Daoy (cell line): ENCODE measurements at regions not wholly inside any gene's neighbourhood (a gene's known extent, or its start where the extent isn't known, plus 50 kb on each side); places are given as distances from the start of the nearest gene placed in this dataset.

ENCODE experiments used
- DNase-seq: peaks from one replicate; pipeline ENCODE4 v3.0.0-alpha.2; 2015; ENCODE audit warnings: low read depth

GRCh38 chr13:33624740-33625139 is 193.2 kb upstream of the RFC3 start:
- DNase-seq, result no peak

DNA sequence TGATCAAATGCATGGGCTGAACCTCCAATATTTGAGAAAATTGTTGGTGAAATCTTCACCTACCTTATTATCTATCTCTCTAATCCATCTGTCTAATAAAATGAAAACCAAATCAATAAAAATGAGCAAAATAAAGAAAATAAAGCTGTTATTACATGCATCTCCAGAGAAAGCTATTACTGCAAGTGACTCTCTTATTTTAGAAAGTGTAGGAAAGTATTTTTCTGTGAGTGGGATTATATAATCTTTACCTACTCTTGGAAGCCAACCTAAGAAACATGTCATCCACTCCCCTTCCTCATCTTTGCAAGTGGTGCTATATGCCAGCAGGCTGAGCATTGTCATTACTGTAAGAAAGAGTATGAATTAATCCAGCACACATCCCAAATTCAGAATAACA is 191.5 kb upstream of the RFC3 start:
- DNase-seq, result no peak

DNA sequence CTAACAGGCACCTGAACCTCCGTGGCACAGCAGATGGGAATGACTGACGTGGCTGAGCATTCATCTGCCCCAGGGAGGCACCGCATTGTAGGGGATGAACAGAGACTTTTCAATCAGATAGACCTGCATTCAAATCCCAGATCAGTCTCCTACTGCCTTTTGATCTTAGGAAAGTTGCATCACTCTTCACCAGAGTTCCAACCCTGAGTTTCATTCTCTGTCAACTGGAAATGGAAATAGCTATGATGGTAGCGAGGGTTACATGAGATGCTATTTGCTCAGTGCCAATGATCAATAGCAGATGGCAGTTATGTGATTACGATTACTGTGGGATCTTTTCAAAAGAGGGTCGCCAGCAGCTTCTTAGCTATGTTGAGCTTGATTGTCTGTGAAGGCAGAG is 189.3 kb upstream of the RFC3 start:
- no peak for DNase-seq

GRCh38 chr13:33629605-33630360 is 188.2 kb upstream of the RFC3 start:
- no peak for DNase-seq

- no peak for DNase-seq
These were observed 184.0 kb upstream of the RFC3 start for GRCh38 chr13:33633701-33634545.

DNA sequence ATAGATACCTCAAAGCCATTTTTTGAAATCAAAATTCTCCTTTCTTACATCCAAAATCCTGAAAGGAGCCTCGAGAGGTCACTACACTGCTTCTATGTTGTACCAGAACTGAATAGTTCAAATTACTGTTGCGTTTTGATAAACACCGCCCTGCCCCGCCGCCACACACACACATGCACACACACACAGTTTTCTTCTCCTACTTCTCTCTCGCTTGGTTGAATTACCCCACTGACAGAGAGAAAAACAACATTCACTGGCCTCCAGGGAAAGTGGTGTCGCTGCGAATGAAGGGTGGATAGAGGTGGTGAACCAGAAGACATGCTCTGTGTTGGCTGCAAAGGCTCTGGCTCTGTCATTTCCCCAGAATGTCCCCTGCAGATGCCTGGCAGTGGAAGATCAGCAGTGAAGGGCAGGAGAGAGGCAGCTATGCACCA is 183.4 kb upstream of the RFC3 start:
- DNase-seq, result no peak

- no peak for DNase-seq
These were observed 181.7 kb upstream of the RFC3 start for GRCh38 chr13:33636243-33636642.

DNA sequence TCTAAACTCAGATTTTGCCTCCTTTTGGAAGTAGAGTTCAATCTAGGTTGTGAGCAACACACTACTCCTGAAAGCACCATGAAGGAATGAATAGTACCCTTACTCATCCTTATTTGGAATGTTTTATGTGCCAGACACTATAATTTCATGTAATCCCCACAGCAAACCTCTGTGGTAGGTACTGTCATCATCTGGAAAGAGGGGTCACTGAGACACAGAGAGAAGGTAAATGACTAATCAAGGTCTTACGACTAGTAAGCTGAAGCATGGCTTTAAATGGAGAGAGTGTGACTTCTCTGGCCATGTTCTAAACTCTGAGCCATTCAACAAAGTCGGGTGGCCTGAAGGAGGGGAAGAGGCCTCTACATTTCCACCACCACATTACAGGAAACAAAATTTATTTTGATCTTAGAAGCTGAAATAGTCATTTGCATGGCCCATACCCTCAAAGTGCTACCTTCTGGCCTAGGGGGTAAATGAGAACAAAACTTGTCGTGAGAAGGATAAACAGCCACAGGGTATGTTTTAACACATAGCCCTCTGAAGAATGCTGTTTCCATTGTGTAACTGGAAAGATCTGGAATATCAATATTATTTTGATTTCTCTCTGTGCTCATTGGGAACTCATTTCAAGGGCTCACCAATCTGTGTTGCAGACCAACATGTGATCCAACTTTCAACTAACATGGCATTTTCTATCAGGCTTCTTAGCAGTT is 180.8 kb upstream of the RFC3 start:
- DNase-seq, result no peak

GRCh38 chr13:33637978-33638743 is 179.8 kb upstream of the RFC3 start:
- no peak for DNase-seq

DNA sequence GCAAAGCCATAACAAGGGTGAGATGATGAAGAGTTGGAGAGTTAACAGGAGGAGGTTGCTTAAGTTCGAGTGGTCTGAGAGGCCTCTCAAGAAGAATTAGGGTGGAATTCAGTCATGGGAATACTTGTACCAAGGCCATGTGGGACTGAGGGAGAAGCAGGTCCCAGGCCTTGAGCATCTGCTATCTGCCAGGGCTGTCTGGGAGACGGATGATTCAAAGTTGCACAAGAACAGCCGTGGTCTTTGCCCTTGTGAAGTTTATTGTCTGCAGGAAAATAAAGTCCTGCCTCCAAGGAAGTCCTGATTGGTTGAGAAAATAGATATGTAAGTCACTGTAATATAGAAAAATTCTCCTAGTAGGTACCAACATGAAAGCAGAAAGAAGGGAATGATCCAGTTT is 178.8 kb upstream of the RFC3 start:
- DNase-seq, result no peak

DNA sequence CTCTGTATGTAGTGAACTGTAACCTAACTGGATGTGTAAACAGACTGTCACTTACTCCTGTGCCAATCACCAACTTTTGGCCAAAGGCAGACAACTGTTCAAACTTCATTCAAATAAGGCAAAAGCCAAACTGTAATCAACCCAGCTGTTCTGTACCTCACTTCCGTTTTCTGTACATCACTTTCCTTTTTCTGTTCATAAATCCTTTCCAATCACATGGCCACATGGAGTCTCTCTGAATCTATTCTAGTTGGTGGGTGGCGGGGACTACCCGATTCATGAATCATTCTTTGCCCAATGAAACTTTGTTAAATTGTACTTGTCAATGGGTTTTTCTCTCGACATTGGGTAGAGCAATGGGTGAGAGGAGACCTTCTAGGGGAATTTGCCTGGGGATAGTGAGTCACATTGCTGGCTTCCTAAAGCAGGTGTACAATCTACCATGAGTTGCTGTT is 178.3 kb upstream of the RFC3 start:
- no peak for DNase-seq

DNA sequence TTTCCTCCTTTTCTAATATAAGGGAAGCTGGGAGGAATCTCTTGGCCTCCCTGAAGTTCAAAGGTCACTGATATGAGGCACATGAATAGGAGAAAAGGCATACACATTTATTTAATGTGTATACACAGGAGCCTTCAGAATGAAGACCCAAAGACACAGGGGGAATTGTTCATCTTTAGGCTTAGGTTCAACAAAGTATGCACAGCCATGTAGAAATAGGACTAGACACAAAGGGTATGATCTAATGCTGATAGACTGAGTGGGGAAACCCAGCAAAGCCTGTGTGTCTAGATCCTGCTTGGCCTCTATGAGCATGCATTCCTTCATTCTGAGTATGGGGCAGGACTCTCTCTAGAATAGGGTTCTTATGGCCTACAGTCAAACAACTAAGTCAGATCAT is 177.1 kb upstream of the RFC3 start:
- DNase-seq, result no peak

DNA sequence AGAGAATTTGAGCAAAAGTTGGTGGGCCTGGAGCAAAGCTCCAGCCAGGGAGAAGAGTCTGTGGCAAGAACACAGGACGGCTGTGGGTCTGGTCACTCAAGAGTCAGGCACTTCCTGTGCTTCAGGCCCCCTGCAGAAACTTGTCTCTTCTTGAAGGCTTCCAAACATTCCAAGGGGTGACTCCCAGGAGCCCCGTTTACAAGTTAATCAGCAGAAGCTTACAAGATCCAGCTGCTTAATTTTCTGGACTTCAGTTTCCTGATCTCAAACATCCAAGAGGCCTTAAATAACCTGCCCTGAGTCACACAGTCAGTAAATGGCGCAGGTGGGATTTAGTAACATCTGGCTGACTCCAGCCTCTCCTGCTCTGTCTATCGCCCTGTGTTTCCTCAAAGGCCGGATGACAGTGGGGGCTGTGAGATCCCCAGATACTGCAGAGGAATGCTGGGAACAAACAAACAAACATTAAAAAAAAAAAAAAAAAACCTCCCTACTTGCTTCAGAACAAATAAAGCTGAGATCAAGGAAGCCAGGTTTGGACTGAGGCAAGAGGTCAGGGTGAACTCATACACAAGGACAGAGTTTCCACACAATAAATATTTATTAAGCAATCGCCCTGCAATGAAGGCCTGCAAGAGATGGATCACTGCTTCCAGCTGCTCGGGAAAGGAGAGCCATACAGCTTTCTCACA is 175.4 kb upstream of the RFC3 start:
- DNase-seq, result no peak

GRCh38 chr13:33644581-33645543 is 173.1 kb upstream of the RFC3 start:
- no peak for DNase-seq

DNA sequence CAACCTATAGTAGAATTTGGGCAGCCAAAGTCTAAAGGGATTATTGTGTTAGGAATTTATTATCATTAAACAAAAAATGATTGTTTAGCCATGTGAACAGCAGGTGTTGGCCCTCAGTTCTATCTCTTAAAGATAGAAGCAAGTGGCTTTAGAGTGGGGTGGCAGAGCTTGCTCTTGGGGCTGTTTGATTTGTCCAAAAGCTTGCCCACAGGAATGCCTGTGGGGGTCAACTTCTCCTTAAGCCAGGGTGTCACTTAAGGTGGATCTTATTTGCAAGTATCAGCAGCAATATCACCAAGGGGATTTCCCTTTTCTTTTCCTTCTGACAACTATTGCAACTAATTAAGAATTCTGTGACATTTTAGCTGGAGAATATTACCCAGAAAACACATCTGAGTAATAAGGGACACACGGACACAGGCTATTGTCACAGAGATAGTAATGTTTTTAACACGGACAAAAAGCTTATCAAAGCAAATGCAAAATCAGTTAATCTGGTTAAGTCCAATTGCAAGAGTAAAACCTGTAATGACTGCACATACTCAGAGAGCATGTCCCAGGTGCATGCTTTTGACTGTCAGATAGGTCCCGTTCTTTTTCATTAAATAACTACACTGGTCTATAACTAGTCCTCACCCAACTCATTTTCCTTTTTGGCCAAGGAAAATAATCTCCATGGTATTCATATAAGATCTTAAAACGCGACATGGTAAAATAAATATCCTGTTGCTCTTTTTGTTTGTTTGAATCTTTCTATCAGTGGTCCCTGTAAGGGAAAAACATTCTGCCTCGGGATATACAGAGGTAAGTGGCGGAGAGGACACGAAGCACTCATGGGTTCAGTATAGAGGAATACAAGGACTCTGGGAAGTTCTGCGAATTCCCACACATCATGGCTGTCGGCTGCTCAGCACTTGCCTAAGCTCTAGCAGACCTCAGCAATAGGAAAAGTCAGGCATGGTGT is 172.1 kb upstream of the RFC3 start:
- DNase-seq, result no peak

- no peak for DNase-seq
These were observed 168.6 kb upstream of the RFC3 start for GRCh38 chr13:33649212-33649878.

DNA sequence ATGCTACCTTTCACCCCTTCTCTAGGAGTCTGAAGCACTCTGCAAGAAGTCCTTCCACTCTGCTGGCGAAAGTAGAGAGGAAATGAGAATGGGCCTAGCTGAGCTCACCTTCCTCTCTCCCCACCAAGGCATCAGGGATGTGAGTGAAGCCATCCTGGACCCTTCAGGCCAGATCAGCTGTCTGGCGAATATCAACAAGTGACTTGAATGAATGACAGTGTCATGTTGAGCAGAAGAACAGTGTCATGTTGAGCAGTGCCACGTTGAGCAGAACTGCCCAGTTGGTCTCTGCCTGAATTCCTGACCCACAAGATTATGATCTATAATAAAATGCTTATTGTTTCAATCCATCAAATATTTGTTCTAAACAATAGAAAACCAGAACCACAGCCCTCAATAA is 166.2 kb upstream of the RFC3 start:
- no peak for DNase-seq

GRCh38 chr13:33657274-33657673 is 160.7 kb upstream of the RFC3 start:
- DNase-seq, result no peak
